HEK293T (cell line): ENCODE measurements at regions not wholly inside any gene's neighbourhood (a gene's known extent, or its start where the extent isn't known, plus 50 kb on each side); places are given as distances from the start of the nearest gene placed in this dataset.

Source experiments
- ARNT ChIP-seq: fragments of 450-650 bp; IDR thresholded peaks from 2 replicates; pipeline ENCODE4 v1.6.1; 2017; ENCODE audit warnings: mild to moderate bottlenecking
- FOXA1 ChIP-seq: fragments of 450-650 bp; IDR thresholded peaks from 2 replicates; pipeline ENCODE4 v1.6.1; 2016; ENCODE audit warnings: mild to moderate bottlenecking
- FOXM1 ChIP-seq: fragments of 450-650 bp; IDR thresholded peaks from 2 replicates; pipeline ENCODE4 v1.6.1; 2017; ENCODE audit warnings: mild to moderate bottlenecking, borderline replicate concordance
- HDGF ChIP-seq: fragments of 450-650 bp; IDR thresholded peaks from 2 replicates; pipeline ENCODE4 v1.6.1; 2017; ENCODE audit warnings: antibody characterized with exemption, borderline replicate concordance
- SP1 ChIP-seq: fragments of 450-650 bp; IDR thresholded peaks from 2 replicates; pipeline ENCODE4 v1.6.1; 2017

DNA sequence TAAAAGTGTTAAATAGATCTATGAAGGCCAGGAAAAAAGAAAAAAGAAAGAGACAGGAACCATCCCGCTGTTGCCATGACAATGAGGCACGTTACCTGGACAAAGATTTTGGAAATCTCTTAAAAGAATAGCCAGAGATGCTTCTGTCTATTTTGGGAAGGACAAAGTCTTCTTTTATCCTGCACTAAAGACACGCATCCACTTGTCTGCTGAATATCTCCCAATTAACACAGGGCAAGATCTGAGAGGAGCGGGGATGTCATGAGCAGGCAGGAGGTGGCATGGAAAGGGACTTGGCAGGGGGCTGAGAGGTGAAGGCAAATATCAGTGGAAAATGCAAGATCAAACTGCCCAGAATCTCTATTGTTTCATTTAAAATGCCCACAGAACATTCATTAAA is 153.8 kb upstream of the BLID start:
- TF ChIP-seq HDGF (no peak), ARNT (no peak), FOXM1 (no peak), SP1 (no peak), FOXA1 (no peak)
